Upper lobe of left lung (tissue), 4 donors: ENCODE measurements at regions not wholly inside any gene's neighbourhood (a gene's known extent, or its start where the extent isn't known, plus 50 kb on each side); places are given as distances from the start of the nearest gene placed in this dataset.

ENCODE experiments used
- EP300 ChIP-seq, 4 donors: sonication (generic); formaldehyde crosslinking; IDR thresholded peaks; one replicate each; pipeline ENCODE4 v1.5.1; 2017; ENCODE audit warnings: antibody characterized with exemption in 4 of 4, control low read depth in 2 of 4
- POLR2A ChIP-seq, 4 donors: fragments of 450-650 bp; IDR thresholded peaks; one replicate each; pipeline ENCODE4 v1.5.1; 2016 to 2017; ENCODE audit warnings: antibody characterized with exemption in 4 of 4, mild to moderate bottlenecking in 2 of 4
- TF ChIP-seq, protein P1 (sequence below), 6 experiments: fragments of 450-650 bp in 4 of 6; fragments of 200-600 bp in 2 of 6; sonication (generic) in 2 of 6; IDR thresholded peaks; one replicate each; pipeline ENCODE4 v1.5.1; 2016 to 2019; ENCODE audit warnings: antibody characterized with exemption in 6 of 6

DNA sequence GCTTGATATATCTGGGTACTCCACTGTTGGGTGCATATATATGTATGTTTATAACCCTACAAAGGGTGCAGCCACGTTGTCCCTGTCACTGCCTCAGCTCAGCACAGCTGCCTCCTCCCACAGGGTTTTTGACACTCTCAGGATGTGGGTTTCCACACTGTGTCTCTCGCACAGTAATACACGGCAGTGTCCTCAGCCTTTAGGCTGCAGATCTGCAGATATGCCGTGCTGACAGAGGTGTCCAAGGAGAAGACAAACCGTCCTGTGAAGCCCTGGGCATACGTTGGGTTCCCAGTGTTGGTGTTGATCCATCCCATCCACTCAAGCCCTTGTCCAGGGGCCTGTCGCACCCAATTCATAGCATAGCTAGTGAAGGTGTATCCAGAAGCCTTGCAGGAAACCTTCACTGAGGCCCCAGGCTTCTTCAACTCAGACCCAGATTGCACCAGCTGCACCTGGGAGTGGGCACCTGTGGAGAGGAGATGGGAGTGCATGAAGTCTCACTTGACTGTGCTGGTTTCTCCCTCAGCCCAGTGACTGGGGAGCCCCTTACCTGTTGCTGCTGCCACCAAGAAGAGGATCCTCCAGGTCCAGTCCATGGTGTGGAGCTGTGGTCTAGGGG, 498.7 kb downstream of the TMEM121 start:
- TF ChIP-seq, protein P1, sequence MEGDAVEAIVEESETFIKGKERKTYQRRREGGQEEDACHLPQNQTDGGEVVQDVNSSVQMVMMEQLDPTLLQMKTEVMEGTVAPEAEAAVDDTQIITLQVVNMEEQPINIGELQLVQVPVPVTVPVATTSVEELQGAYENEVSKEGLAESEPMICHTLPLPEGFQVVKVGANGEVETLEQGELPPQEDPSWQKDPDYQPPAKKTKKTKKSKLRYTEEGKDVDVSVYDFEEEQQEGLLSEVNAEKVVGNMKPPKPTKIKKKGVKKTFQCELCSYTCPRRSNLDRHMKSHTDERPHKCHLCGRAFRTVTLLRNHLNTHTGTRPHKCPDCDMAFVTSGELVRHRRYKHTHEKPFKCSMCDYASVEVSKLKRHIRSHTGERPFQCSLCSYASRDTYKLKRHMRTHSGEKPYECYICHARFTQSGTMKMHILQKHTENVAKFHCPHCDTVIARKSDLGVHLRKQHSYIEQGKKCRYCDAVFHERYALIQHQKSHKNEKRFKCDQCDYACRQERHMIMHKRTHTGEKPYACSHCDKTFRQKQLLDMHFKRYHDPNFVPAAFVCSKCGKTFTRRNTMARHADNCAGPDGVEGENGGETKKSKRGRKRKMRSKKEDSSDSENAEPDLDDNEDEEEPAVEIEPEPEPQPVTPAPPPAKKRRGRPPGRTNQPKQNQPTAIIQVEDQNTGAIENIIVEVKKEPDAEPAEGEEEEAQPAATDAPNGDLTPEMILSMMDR (IDR thresholded peaks at IDR 0.05) = no peak
- TF ChIP-seq POLR2A (IDR thresholded peaks at IDR 0.05) (no peak), EP300 (IDR thresholded peaks at IDR 0.05) (no peak)
